ENCODE measurements at regions not wholly inside any gene's neighbourhood (a gene's known extent, or its start where the extent isn't known, plus 50 kb on each side); places are given as distances from the start of the nearest gene placed in this dataset.

- TF ChIP-seq, protein P1, sequence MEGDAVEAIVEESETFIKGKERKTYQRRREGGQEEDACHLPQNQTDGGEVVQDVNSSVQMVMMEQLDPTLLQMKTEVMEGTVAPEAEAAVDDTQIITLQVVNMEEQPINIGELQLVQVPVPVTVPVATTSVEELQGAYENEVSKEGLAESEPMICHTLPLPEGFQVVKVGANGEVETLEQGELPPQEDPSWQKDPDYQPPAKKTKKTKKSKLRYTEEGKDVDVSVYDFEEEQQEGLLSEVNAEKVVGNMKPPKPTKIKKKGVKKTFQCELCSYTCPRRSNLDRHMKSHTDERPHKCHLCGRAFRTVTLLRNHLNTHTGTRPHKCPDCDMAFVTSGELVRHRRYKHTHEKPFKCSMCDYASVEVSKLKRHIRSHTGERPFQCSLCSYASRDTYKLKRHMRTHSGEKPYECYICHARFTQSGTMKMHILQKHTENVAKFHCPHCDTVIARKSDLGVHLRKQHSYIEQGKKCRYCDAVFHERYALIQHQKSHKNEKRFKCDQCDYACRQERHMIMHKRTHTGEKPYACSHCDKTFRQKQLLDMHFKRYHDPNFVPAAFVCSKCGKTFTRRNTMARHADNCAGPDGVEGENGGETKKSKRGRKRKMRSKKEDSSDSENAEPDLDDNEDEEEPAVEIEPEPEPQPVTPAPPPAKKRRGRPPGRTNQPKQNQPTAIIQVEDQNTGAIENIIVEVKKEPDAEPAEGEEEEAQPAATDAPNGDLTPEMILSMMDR (conservative IDR thresholded peaks at IDR 0.05) = peak; percentile 47; the same call in 1 of the 2 replicates
- no peak for TF ChIP-seq EZH2 (IDR thresholded peaks at IDR 0.05; ENCODE audit: low read depth)
Measured at GRCh38 chr6:28769626-28770402, 154.0 kb downstream of the TRIM27 start.

Measured in PC-9 (cell line).